H9 (cell line): ENCODE measurements at regions not wholly inside any gene's neighbourhood (a gene's known extent, or its start where the extent isn't known, plus 50 kb on each side); places are given as distances from the start of the nearest gene placed in this dataset.
A peak's percentile ranks its signal among the peaks of the same experiment; 100 is the strongest.

Experiments
- DNase-seq: peaks from one replicate; pipeline ENCODE4 v3.0.0-alpha.2; 2017
- H2AFZ ChIP-seq: one replicate; pipeline ENCODE4 v1.6.1; 2013; ENCODE audit warnings: mild to moderate bottlenecking, low read length, control low read depth, moderate library complexity
- H2AK5ac ChIP-seq: 2 replicates; pipeline ENCODE4 v1.6.1; 2013; ENCODE audit warnings: low read length, control low read depth, mixed read lengths; ENCODE audit not compliant: insufficient read length
- H2BK120ac ChIP-seq: one replicate; pipeline ENCODE4 v1.6.1; 2013; ENCODE audit warnings: low read depth, mild to moderate bottlenecking, low read length, control low read depth, inconsistent platforms; ENCODE audit not compliant: poor library complexity, severe bottlenecking
- H2BK12ac ChIP-seq: 2 replicates; pipeline ENCODE4 v1.6.1; 2013; ENCODE audit warnings: low read length, control low read depth, mixed read lengths, low read depth; ENCODE audit not compliant: insufficient read length
- H2BK15ac ChIP-seq: 2 replicates; pipeline ENCODE4 v1.6.1; 2013; ENCODE audit warnings: low read depth, low read length, control low read depth
- H2BK20ac ChIP-seq: one replicate; pipeline ENCODE4 v1.6.1; 2013; ENCODE audit warnings: low read depth, mild to moderate bottlenecking, low read length, control low read depth, inconsistent platforms; ENCODE audit not compliant: poor library complexity, severe bottlenecking
- H2BK5ac ChIP-seq: 2 replicates; pipeline ENCODE4 v1.6.1; 2013; ENCODE audit warnings: low read length, control low read depth, mixed read lengths; ENCODE audit not compliant: insufficient read length
- H3K14ac ChIP-seq: 2 replicates; pipeline ENCODE4 v1.6.1; 2013; ENCODE audit warnings: low read length, control low read depth; ENCODE audit not compliant: insufficient read depth
- H3K18ac ChIP-seq: 2 replicates; pipeline ENCODE4 v1.6.1; 2013; ENCODE audit warnings: low read depth, mild to moderate bottlenecking, mixed read lengths, low read length, control low read depth; ENCODE audit not compliant: insufficient read length
- H3K23ac ChIP-seq: 2 replicates; pipeline ENCODE4 v1.6.1; 2013; ENCODE audit warnings: low read length, control low read depth, mixed read lengths, low read depth; ENCODE audit not compliant: insufficient read length
- H3K23me2 ChIP-seq: 2 replicates; pipeline ENCODE4 v1.6.1; 2013; ENCODE audit warnings: low read depth, mild to moderate bottlenecking, mixed read lengths, low read length, control low read depth; ENCODE audit not compliant: insufficient read length, poor library complexity, severe bottlenecking
- H3K27ac ChIP-seq: 2 replicates; pipeline ENCODE4 v1.5.1; 2013; ENCODE audit warnings: low read length, control low read depth, mixed read lengths, low read depth; ENCODE audit not compliant: insufficient read length
- H3K27me3 ChIP-seq: 2 replicates; pipeline ENCODE4 v1.6.1; 2013; ENCODE audit warnings: low read length, control low read depth, inconsistent platforms; ENCODE audit not compliant: insufficient read depth
- H3K4ac ChIP-seq: 2 replicates; pipeline ENCODE4 v1.6.1; 2013; ENCODE audit warnings: low read depth, mild to moderate bottlenecking, control low read depth, inconsistent platforms, low read length, moderate library complexity
- H3K4me1 ChIP-seq: 2 replicates; pipeline ENCODE4 v1.6.1; 2013; ENCODE audit warnings: low read length, control low read depth, inconsistent platforms; ENCODE audit not compliant: insufficient read depth
- H3K4me2 ChIP-seq: 2 replicates; pipeline ENCODE4 v1.6.1; 2013; ENCODE audit warnings: low read length, control low read depth, mixed read lengths; ENCODE audit not compliant: insufficient read length, insufficient read depth
- H3K56ac ChIP-seq: 2 replicates; pipeline ENCODE4 v1.6.1; 2013; ENCODE audit warnings: low read depth, mild to moderate bottlenecking, mixed read lengths, low read length, control low read depth; ENCODE audit not compliant: insufficient read length
- H3K79me1 ChIP-seq: 2 replicates; pipeline ENCODE4 v1.6.1; 2013; ENCODE audit warnings: low read depth, mild to moderate bottlenecking, moderate library complexity, low read length, control low read depth, inconsistent platforms; ENCODE audit not compliant: insufficient read depth, poor library complexity, severe bottlenecking
- H3K79me2 ChIP-seq: 2 replicates; pipeline ENCODE4 v1.6.1; 2013; ENCODE audit warnings: low read length, control low read depth, inconsistent platforms; ENCODE audit not compliant: insufficient read depth
- H3K9ac ChIP-seq: 2 replicates; pipeline ENCODE4 v1.6.1; 2013; ENCODE audit warnings: low read length, control low read depth, mixed read lengths; ENCODE audit not compliant: insufficient read length; ENCODE audit errors: extremely low read depth
- H3K9me3 ChIP-seq: one replicate; pipeline ENCODE4 v1.6.1; 2013; ENCODE audit warnings: low read depth, low read length, inconsistent platforms; ENCODE audit not compliant: control insufficient read depth
- H3T11ph ChIP-seq: one replicate; pipeline ENCODE4 v1.6.1; 2013; ENCODE audit warnings: mild to moderate bottlenecking, low read length, control low read depth, inconsistent platforms
- H4K20me1 ChIP-seq: one replicate; pipeline ENCODE4 v1.6.1; 2013; ENCODE audit not compliant: control insufficient read depth, insufficient read length, insufficient read depth
- H4K5ac ChIP-seq: 2 replicates; pipeline ENCODE4 v1.6.1; 2013; ENCODE audit warnings: low read depth, mild to moderate bottlenecking, mixed read lengths, low read length, control low read depth; ENCODE audit not compliant: insufficient read length
- H4K8ac ChIP-seq: replicated peaks from 2 replicates; pipeline ENCODE4 v1.6.1; 2013; ENCODE audit warnings: low read length, control low read depth, mixed read lengths, low read depth; ENCODE audit not compliant: insufficient read length
- H4K91ac ChIP-seq: 2 replicates; pipeline ENCODE4 v1.6.1; 2013; ENCODE audit warnings: low read depth, mild to moderate bottlenecking, moderate library complexity, mixed read lengths, low read length, control low read depth; ENCODE audit not compliant: insufficient read length
- H3K27ac Mint-ChIP-seq, 3 experiments: 2 replicates in 2 of 3; 3 replicates in 1 of 3; pipeline ENCODE4 v1.8.0; 2020 to 2021; ENCODE audit warnings: mixed read lengths in 3 of 3, mild to moderate bottlenecking in 1 of 3, moderate library complexity in 1 of 3
- H3K27me3 Mint-ChIP-seq: 2 replicates; pipeline ENCODE4 v1.8.0; 2021; ENCODE audit warnings: low read depth, mild to moderate bottlenecking, moderate library complexity, mixed read lengths
- H3K36me3 Mint-ChIP-seq, 3 experiments: 2 replicates in 2 of 3; 3 replicates in 1 of 3; pipeline ENCODE4 v1.8.0; 2020 to 2021; ENCODE audit warnings: low read depth in 3 of 3, mixed read lengths in 3 of 3; ENCODE audit not compliant: insufficient read depth in 1 of 3
- H3K4me1 Mint-ChIP-seq, 2 experiments: 2 replicates each; pipeline ENCODE4 v1.8.0; 2020; ENCODE audit warnings: mixed read lengths in 2 of 2
- H3K4me3 Mint-ChIP-seq, 2 experiments: 2 replicates in 1 of 2; 3 replicates in 1 of 2; pipeline ENCODE4 v1.8.0; 2020 to 2021; ENCODE audit warnings: mild to moderate bottlenecking in 2 of 2, mixed read lengths in 2 of 2, moderate library complexity in 1 of 2
- H3K9me3 Mint-ChIP-seq, 2 experiments: 2 replicates in 1 of 2; 3 replicates in 1 of 2; pipeline ENCODE4 v1.8.0; 2020; ENCODE audit warnings: mild to moderate bottlenecking in 2 of 2, mixed read lengths in 2 of 2, moderate library complexity in 1 of 2
- CTCF ChIP-seq: fragments of 200-600 bp; sonication (generic); conservative IDR thresholded peaks from 3 replicates; pipeline ENCODE4 v1.8.0; 2021; ENCODE audit warnings: antibody characterized with exemption, mild to moderate bottlenecking
- WGBS: extraction: QIAGEN DNeasy Blood & Tissue Kit; methylation state at CpG from one replicate; pipeline ENCODE4 v1.1.7; 2013; ENCODE audit warnings: missing lambda C conversion rate, low lambda C conversion rate, mixed read lengths; ENCODE audit not compliant: insufficient read length; ENCODE audit errors: extremely low coverage; 5-methylcytosine and 5-hydroxymethylcytosine counted together

GRCh38 chr15:100726070-100726420, 123.7 kb downstream of the ASB7 start:
- Histone ChIP-seq H3K23ac (no peak overlapping the region), H3K4me2 (no peak overlapping the region), H3T11ph (no peak overlapping the region), H3K4ac (no peak overlapping the region), H2AFZ (no peak overlapping the region), H3K14ac (no peak overlapping the region), H3K9ac (no peak overlapping the region), H4K20me1 (no peaks in the 10 kb centered on the region), H3K56ac (no peak overlapping the region), H3K4me1 (peaks cover 4% of the 10 kb centered on the region; the same call in 1 of the 2 replicates), H3K27ac (no peak overlapping the region), H2BK20ac (no peak overlapping the region), H3K9me3 (no peaks in the 10 kb centered on the region), H3K27me3 (no peaks in the 10 kb centered on the region), H4K5ac (no peak overlapping the region), H4K8ac (no peak overlapping the region), H4K91ac (no peak overlapping the region), H3K23me2 (no peaks in the 10 kb centered on the region), H2BK5ac (no peak overlapping the region), H2BK120ac (no peak overlapping the region), H3K79me1 (no peaks in the 10 kb centered on the region), H2BK15ac (no peak overlapping the region), H2BK12ac (no peak overlapping the region), H2AK5ac (no peak overlapping the region), H3K79me2 (no peaks in the 10 kb centered on the region), H3K18ac (no peak overlapping the region)
- Mint-ChIP-seq H3K9me3 (no peaks in the 10 kb centered on the region; a peak in 1 of 5 replicates), H3K27me3 (peaks cover 3% of the 10 kb centered on the region; the same call in 1 of the 2 replicates), H3K27ac (no peak overlapping the region), H3K4me1 (peaks cover 7 to 14% of the 10 kb centered on the region in 2 experiments), H3K36me3 (no peaks in the 10 kb centered on the region; a peak in 1 of 7 replicates), H3K4me3 (no peak overlapping the region)
- no peak for TF ChIP-seq CTCF
- WGBS, result no CpG with 5 or more reads among the region's 7 CpGs
- DNase-seq, result peak; percentile 5
